PFSK-1 (cell line): ENCODE measurements at regions not wholly inside any gene's neighbourhood (a gene's known extent, or its start where the extent isn't known, plus 50 kb on each side); places are given as distances from the start of the nearest gene placed in this dataset.

Experiments
- FOXP2 ChIP-seq: optimal IDR thresholded peaks from 2 replicates; pipeline ENCODE3; 2011; ENCODE audit warnings: borderline replicate concordance, control low read depth, inconsistent platforms; ENCODE audit not compliant: insufficient read depth; ENCODE audit errors: extremely low read length, extremely low read depth
- POLR2AphosphoS5 ChIP-seq: IDR thresholded peaks from 2 replicates; pipeline ENCODE4 v1.6.1; 2012; ENCODE audit warnings: low read depth, mild to moderate bottlenecking, control low read depth, low read length, moderate library complexity
- REST ChIP-seq, 2 experiments: IDR thresholded peaks; 2 replicates each; pipeline versions ENCODE4 v1.6.1 to v1.8.0; 2011 to 2012; ENCODE audit warnings: low read depth in 2 of 2, low read length in 2 of 2, control low read depth in 1 of 2, inconsistent platforms in 1 of 2, mild to moderate bottlenecking in 1 of 2, moderate library complexity in 1 of 2; ENCODE audit not compliant: insufficient read depth in 1 of 2
- SIN3A ChIP-seq: IDR thresholded peaks from 2 replicates; pipeline ENCODE4 v1.6.1; 2012; ENCODE audit warnings: mild to moderate bottlenecking, low read length, moderate library complexity, borderline replicate concordance; ENCODE audit not compliant: insufficient read depth
- TAF1 ChIP-seq: IDR thresholded peaks from 2 replicates; pipeline ENCODE4 v1.6.1; 2012; ENCODE audit warnings: low read length, control low read depth, borderline replicate concordance; ENCODE audit not compliant: insufficient read depth

GRCh38 chr2:240220371-240220770, 79.9 kb upstream of the OTOS start:
- TF ChIP-seq TAF1 = no peak
- TF ChIP-seq POLR2AphosphoS5 = no peak
- TF ChIP-seq SIN3A = no peak
- TF ChIP-seq FOXP2 = no peak
- TF ChIP-seq REST (IDR thresholded peaks at IDR 0.05; ENCODE audit: insufficient read depth in 1 of 2, low read depth in 2 of 2, low read length in 2 of 2) = no peak

GRCh38 chr2:240223631-240224030, 83.2 kb upstream of the OTOS start:
- TF ChIP-seq REST (IDR thresholded peaks at IDR 0.05; ENCODE audit: insufficient read depth in 1 of 2, low read depth in 2 of 2, low read length in 2 of 2) = no peak
- no peak for TF ChIP-seq SIN3A
- TF ChIP-seq POLR2AphosphoS5 = no peak
- no peak for TF ChIP-seq FOXP2
- TF ChIP-seq TAF1 = no peak

GRCh38 chr2:240224676-240225075, 84.2 kb upstream of the OTOS start:
- TF ChIP-seq SIN3A = no peak
- no peak for TF ChIP-seq POLR2AphosphoS5
- no peak for TF ChIP-seq REST (IDR thresholded peaks at IDR 0.05; ENCODE audit: insufficient read depth in 1 of 2, low read depth in 2 of 2, low read length in 2 of 2)
- TF ChIP-seq FOXP2 = no peak
- no peak for TF ChIP-seq TAF1

- TF ChIP-seq TAF1 (no peak), SIN3A (no peak), REST (IDR thresholded peaks at IDR 0.05; ENCODE audit: insufficient read depth in 1 of 2, low read depth in 2 of 2, low read length in 2 of 2) (no peak), POLR2AphosphoS5 (no peak), FOXP2 (no peak)
These were observed 84.7 kb upstream of the OTOS start for GRCh38 chr2:240225131-240225530.

- TF ChIP-seq TAF1 = no peak
- no peak for TF ChIP-seq REST (IDR thresholded peaks at IDR 0.05; ENCODE audit: insufficient read depth in 1 of 2, low read depth in 2 of 2, low read length in 2 of 2)
- no peak for TF ChIP-seq SIN3A
- TF ChIP-seq FOXP2 = no peak
- TF ChIP-seq POLR2AphosphoS5 = no peak
These were observed 85.4 kb upstream of the OTOS start for GRCh38 chr2:240225660-240226475.
